Ovary (tissue), 1 donor: ENCODE measurements at regions not wholly inside any gene's neighbourhood (a gene's known extent, or its start where the extent isn't known, plus 50 kb on each side); places are given as distances from the start of the nearest gene placed in this dataset.

Experiments used
- EP300 ChIP-seq: sonication (generic); formaldehyde crosslinking; IDR thresholded peaks from one replicate; pipeline ENCODE4 v1.6.1; 2017; ENCODE audit warnings: antibody characterized with exemption
- POLR2A ChIP-seq: fragments of 450-650 bp; IDR thresholded peaks from one replicate; pipeline ENCODE4 v1.6.1; 2017; ENCODE audit warnings: antibody characterized with exemption, mild to moderate bottlenecking, moderate library complexity

- TF ChIP-seq EP300 (no peak), POLR2A (no peak)
These were observed 99.8 kb upstream of the TSPAN5 start for GRCh38 chr4:98758182-98758581.
